Glutamatergic neuron (in vitro differentiated cells): ENCODE measurements at regions not wholly inside any gene's neighbourhood (a gene's known extent, or its start where the extent isn't known, plus 50 kb on each side); places are given as distances from the start of the nearest gene placed in this dataset.

Experiments used
- DNase-seq: peaks from one replicate; pipeline ENCODE4 v3.0.0; 2022
- H3K27ac Mint-ChIP-seq: one replicate; pipeline ENCODE4 v1.8.0; 2020; ENCODE audit warnings: mild to moderate bottlenecking, mixed read lengths, inconsistent platforms; ENCODE audit not compliant: unreplicated experiment
- H3K27me3 Mint-ChIP-seq: one replicate; pipeline ENCODE4 v1.8.0; 2020; ENCODE audit warnings: mild to moderate bottlenecking, moderate library complexity, mixed read lengths, inconsistent platforms; ENCODE audit not compliant: unreplicated experiment
- H3K36me3 Mint-ChIP-seq: one replicate; pipeline ENCODE4 v1.8.0; 2020; ENCODE audit warnings: mild to moderate bottlenecking, mixed read lengths, inconsistent platforms; ENCODE audit not compliant: unreplicated experiment
- H3K4me1 Mint-ChIP-seq: one replicate; pipeline ENCODE4 v1.8.0; 2020; ENCODE audit warnings: mild to moderate bottlenecking, low read depth, mixed read lengths, inconsistent platforms; ENCODE audit not compliant: unreplicated experiment
- H3K4me3 Mint-ChIP-seq: one replicate; pipeline ENCODE4 v1.8.0; 2020; ENCODE audit warnings: mild to moderate bottlenecking, mixed read lengths, inconsistent platforms; ENCODE audit not compliant: unreplicated experiment
- H3K9me3 Mint-ChIP-seq: one replicate; pipeline ENCODE4 v1.8.0; 2020; ENCODE audit warnings: mild to moderate bottlenecking, moderate library complexity, mixed read lengths, inconsistent platforms; ENCODE audit not compliant: unreplicated experiment
- CTCF ChIP-seq: fragments of 200-600 bp; sonication (generic); IDR thresholded peaks from one replicate; pipeline ENCODE4 v1.5.0; 2021; ENCODE audit not compliant: partially characterized antibody, unreplicated experiment

GRCh38 chr22:46072981-46073682 lies 77.2 kb upstream of the PPARA start:
- no peaks in the 10 kb centered on the region for H3K36me3 Mint-ChIP-seq
- peaks cover 7% of the 10 kb centered on the region for H3K9me3 Mint-ChIP-seq
- TF ChIP-seq CTCF, result no peak
- H3K27ac Mint-ChIP-seq, result no peak overlapping the region
- H3K4me1 Mint-ChIP-seq, result peaks cover 1% of the 10 kb centered on the region
- no peak overlapping the region for H3K4me3 Mint-ChIP-seq
- DNase-seq, result no peak
- H3K27me3 Mint-ChIP-seq, result peaks cover 15% of the 10 kb centered on the region

- no peaks in the 10 kb centered on the region for H3K36me3 Mint-ChIP-seq
- H3K27ac Mint-ChIP-seq, result no peak overlapping the region
- peaks cover 14% of the 10 kb centered on the region for H3K27me3 Mint-ChIP-seq
- no peak for DNase-seq
- H3K4me1 Mint-ChIP-seq, result peaks cover 1% of the 10 kb centered on the region
- no peak overlapping the region for H3K4me3 Mint-ChIP-seq
- TF ChIP-seq CTCF, result no peak
- H3K9me3 Mint-ChIP-seq, result peaks cover 7% of the 10 kb centered on the region
Observed at GRCh38 chr22:46073683-46074504, 76.4 kb upstream of the PPARA start.

GRCh38 chr22:46074771-46075551 lies 75.4 kb upstream of the PPARA start:
- Mint-ChIP-seq H3K4me1 (peaks cover 1% of the 10 kb centered on the region), H3K27me3 (peaks cover 9% of the 10 kb centered on the region), H3K9me3 (peaks cover 7% of the 10 kb centered on the region), H3K4me3 (no peak overlapping the region), H3K36me3 (no peaks in the 10 kb centered on the region), H3K27ac (no peak overlapping the region)
- TF ChIP-seq CTCF, result no peak
- DNase-seq, result no peak

GRCh38 chr22:46075764-46076531 lies 74.4 kb upstream of the PPARA start:
- H3K27me3 Mint-ChIP-seq, result peaks cover 9% of the 10 kb centered on the region
- H3K36me3 Mint-ChIP-seq, result no peaks in the 10 kb centered on the region
- no peak overlapping the region for H3K4me3 Mint-ChIP-seq
- H3K9me3 Mint-ChIP-seq, result peaks cover 7% of the 10 kb centered on the region
- no peak overlapping the region for H3K27ac Mint-ChIP-seq
- DNase-seq, result no peak
- TF ChIP-seq CTCF, result no peak
- peaks cover 1% of the 10 kb centered on the region for H3K4me1 Mint-ChIP-seq
